ENCODE measurements at regions not wholly inside any gene's neighbourhood (a gene's known extent, or its start where the extent isn't known, plus 50 kb on each side); places are given as distances from the start of the nearest gene placed in this dataset.
"Not testable (repeated sequence)": the region's sequence is repeated elsewhere in the genome, so short reads cannot be mapped to it uniquely, and the experiment has no call there.

DNA sequence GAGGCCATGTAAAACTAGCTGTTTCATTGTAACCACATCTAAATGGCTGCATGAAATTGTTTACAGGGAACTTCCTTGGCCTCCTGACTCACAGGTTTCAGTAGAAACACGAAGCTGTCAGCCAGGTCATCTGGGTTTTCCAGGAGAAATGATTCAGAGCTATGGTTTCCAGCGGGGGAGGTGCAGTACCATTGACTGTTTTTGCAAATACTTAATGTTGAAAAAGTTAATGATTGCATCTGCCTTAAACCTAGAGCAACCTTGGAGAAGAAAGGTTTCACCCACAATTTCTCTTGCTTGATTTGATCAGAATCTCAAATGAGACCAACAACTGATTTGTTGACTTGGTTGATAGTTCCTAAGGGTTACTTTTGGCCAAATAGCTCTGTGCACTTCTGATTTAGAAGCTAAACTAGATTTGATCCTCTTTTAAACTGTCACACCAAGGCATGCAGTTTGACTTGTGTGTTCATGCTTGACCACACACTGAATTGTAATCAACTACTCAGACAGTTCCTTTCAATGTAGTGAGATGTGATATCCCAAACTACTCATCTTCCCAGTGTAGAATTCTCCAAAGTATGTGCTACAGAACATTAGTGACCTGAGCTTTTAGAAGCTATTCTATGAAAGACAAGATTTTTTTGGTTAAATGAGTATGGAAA is 193.5 kb upstream of the CHST9 start:
- peak; percentile 67 for DNase-seq

DNA sequence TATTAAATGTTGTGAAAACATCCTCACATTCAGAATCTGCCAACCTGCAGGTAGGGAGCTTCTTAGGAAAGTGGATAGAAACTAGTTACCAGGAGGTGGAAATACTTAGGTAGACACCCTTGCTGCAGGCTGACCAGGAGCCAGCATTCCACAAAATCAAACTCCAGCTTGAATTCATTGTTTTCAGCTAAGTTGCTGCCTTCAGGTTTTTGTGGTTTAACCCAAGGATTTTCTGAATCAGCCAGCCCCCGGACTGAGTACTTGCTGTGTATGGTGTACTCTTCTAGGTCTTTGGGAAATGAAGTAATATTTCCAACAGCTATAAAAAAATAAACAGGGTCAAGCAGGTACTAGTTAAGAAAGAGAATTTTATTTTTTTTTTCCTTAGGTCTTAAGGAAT is 192.1 kb upstream of the CHST9 start:
- DNase-seq: no peak

DNA sequence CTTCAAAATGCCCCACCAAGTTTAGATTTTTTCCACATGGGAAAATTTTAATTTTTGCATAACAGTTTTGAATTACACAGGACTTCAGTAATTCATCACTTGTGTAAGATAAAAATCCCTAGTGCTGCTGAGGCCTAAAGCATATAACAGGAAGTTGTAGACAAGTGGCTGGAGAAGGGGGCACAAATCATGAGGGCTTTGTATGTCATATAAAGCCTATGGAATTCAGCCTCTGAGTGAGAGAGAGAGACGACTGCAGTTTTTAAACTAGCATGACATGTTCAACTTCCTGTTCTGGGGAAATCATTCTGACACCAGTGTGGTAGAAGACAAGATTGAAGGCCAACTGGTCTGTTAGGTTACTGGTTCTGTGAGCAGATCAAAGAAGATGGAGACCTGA is 187.3 kb upstream of the CHST9 start:
- no peak for DNase-seq

DNA sequence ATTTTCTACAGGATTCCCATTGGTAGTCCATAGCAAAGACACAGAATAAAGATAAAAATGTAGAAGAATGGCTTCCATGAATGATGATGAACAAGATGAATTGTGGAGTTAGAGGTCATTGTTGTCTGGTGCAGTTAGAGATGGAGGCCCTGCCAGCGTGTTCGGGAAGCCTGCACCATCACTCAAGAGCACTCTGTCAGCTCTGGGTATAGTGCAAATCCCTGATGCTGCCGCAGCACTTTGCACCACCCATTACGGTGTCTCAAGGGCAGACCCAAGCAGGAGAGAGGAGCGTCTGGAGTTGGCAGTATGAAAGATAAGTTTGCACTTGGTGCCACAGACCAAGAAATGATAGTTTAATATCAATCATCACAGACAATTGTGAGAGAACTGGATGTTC is 181.6 kb upstream of the CHST9 start:
- DNase-seq: no peak

DNA sequence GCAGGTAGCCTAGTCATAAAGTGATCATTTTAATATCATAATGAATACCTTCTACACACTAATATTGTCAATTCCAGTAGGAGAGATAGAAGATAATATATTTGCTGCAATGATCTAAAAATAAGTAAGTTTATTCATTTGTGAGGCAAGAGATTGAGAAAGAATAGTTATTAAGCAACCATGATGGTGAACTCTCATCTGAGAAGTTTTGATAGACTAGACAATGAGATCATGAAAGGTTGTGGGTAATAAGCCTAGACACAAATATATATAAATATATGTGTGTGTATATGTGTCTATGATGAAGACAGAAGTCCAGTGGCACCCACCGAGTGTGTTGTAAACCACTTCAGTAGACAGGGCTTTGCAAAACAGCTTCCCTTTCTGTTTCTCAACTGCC is 181.0 kb upstream of the CHST9 start:
- DNase-seq: no peak

DNA sequence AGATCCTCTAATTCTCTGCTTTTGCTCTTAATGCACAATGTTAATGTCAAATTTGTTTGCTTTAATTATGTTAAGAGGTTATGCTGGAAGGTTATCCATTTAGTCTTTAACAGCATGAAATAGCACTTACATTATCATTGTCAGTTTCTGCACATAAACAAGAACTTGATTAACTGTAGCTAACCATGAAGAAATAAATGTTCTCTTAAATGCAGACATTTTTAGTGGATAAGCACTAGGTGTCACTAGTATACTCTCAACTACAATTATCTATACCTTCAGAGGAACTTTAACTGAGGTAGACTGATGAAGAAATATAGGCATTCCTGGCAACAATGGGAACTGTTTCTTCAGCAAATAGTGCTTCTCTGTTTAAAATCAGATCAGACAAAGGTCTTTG is 178.8 kb upstream of the CHST9 start:
- no peak for DNase-seq

DNA sequence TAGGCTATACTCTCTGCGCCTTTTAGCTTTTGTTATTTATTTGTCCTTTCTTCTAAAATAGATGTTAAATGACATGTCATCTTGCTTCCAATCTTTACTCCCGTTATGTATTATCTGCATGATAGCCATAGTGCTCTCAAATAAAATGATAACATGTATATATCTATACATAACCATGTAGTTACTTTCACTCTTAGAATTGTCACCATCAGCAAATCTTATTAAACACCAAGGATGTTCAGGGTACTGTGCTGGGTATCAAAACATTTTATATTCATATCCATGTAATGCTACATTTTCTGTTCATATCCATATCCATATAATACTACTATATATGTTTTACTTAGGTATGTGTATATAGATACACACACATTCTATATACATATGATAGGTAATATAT is 176.4 kb upstream of the CHST9 start:
- DNase-seq: no peak

DNA sequence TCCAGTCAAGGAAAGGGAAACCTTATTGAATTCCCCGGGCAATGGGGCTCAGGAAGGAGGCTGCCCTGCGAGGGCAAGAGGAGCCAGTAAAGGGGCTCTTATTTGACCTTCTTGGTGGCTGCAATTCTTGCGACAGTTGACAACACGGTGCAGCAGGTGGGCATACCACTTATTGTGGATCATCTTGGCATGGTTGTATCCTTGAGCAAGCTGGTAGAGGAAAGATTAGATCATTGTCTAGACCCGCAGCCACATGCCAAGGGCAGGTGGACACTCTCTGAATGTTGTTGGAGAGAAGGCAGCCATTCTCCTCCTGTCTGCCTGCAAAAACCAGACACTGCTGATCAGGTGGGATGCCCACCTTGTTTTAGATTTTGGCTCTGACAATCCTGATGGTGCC is 170.2 kb upstream of the CHST9 start:
- DNase-seq: no peak

DNA sequence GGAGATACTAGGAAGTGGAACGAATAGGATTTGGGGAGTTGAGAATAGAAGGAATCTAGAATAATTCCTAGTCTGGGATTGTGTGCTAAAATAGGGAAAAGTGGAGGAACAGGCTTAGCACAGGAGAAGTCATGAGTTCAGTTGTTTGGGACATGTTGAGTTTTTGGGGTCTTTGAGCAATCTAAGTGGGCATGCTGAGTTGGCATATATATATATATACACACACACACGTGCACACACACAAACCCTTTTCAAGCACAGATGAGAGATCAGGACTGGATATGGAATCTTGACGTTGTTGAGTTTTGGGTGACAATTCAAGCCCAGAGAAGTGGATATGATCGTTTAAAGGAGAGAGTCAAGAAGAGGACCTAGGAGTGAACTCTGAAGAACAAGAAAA is 168.2 kb upstream of the CHST9 start:
- no peak for DNase-seq

DNA sequence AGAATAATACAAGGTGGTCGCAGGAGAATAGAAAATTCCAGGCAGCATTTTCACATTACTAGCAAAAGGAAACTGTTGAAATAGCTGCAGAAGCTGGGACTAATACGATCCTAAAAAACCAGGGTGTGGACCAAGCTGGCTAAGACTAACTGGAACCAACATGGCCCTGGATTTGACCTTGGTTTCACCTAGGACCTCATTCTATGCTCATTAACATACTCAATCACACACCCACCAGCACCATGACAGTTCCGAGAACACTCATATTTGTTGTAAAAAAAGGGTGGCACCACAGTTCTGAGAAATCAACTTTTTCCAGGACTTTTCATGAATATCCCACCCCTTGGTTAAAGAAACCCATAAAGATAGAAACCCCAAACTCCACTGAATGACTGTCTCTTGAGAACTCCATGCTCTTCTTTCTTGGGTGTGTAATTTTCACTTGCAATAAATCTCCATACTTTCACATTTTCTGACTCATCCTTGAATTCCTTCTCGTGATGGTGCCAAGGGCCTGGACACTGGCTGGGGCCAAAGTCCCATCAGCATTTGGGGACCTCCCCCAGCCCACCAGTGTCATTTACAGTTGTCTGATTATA is 164.3 kb upstream of the CHST9 start:
- DNase-seq: no peak

DNA sequence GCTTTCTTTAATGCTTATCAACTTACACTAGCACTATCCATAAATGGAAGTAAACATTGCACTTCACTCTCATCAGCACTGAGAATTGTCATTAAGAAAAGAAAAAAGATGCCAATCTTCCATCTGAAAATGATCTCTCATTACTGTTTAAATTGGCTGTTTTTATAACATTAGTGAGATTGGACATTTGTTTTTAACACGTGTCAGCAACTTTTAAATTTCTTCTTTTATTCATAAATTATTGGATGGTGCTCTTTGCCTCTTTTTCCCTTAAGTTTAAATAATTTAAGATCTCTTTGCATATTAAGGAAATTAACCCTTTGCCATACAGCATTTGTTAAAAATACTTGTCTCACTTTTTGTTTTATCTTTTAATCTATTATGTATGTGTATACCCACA is 146.5 kb upstream of the CHST9 start:
- DNase-seq: no peak

DNA sequence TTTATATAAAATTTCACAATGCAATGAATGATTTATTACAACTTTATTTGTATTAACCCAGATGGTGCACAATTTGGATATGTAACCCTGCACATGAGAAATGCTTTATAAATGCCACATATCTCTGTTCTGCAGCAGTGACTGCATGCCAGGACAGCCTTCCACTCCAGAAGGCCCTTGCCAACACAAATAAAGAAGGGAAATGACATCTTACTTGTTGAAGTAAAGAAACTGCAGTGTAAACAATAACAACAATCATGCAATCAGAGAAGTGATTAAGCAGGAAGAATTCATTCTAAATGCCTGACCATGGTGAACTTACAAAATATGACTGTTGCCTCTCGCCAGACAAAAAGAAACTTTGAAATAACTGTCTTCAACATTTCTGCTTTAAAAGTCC is 129.9 kb upstream of the CHST9 start:
- DNase-seq: peak; percentile 60

DNA sequence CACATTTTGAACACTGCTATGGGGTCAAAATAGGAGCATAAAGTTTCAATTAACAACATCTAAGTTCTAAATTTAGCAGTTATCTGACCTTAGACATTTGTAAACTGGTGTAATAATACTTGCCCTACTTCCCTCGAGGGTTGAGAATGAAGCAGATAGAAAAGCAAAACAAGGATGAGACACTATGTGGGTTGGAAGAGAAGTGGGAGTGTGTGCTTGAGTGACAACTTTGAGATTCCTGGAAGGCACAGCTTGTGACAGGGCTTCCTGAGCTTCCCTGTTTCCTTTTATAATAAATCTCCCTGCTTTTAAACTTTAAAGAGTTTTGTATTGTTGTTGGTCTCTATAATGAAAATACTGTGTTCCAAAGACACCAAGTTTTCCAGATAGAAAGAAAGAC is 128.6 kb upstream of the CHST9 start:
- peak; percentile 26 for DNase-seq

DNA sequence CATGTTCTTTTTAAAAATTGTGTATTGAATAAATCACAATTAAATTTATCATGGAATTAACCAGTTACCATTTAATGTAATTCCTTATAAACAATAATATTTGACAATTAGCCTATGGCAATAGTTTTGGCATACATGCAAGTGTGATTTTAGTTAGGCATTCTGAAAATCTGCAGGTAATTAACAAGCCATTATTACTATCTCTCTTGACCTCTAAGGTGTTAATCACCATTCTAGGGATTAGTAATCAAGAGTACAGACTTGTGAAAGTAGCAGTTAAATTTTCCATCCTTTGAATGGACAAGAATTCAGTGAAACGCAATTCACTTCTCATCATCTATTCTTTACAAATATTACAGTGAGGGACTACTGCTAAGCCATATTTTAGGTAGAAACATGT is 127.7 kb upstream of the CHST9 start:
- no peak for DNase-seq

DNA sequence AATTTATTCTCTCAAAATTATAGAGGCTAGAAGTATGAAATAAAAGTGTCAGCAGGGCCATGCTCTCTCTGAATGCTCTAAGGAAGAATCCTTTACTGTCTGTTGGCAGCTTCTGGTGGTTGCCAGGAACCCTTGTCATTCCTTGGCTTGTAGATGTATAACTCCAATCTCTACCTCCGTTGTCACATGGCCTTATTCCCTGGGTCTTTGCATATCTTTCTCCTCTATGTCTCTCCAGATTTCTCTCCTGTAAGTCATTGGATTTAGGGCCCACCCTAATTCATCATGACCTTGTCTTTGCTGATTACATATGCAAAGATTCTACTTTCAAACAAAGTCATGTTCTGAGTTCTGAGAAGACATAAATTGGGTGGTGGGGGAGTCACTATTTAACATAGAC is 127.0 kb upstream of the CHST9 start:
- DNase-seq: no peak

DNA sequence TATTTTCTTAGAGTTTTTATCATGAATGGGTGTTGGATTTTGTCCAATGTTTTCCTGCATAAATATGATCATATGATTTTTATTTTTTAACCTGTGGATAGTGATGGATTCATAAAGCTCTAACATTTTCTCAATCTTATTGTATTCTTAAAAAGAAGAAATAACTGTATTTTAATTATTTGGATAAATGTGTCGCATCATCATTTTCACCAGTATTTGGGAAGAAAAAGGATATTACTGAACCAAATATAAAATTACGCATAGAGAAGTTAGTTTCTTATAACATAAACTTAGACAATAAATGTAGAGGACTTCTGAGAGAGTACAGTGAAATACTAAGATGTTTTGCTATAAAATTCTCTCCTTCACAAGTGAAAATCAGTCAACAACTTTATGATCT is 126.0 kb upstream of the CHST9 start:
- DNase-seq: no peak

DNA sequence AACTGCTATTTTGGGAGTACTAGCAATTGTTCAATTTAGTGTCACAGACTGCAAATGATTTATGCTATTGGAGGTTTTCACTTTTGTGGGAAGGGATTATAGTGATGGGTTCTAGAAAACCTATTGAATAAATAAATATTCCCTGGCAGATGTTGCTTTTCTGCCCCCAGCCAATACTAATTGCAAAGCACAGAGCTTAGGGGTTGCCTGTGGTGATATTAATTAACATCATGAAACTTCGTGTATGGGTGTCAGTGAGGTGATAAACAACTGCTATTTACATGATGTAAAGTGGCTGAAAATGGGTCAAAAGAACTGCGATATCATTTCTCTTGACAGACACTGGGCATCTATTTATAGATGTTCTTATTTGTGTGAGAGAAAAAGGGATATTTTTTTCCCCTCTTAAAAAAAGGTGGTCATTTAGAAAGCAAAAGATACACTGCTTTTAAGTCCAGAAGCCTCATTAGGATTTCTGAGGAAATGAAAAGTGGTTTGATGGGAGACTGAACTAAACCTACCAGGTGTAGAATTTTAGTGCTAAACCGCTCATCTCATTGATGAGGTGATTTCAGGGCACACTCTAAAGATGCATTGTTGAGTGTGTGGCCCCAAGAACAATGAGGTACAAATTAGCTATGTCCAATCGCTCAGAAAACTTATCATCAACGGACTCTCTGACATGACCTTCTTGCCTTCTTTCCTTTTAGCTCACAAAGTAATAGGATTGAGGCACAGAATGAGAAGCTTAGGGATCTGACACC is 116.7 kb upstream of the CHST9 start:
- no peak for DNase-seq

DNA sequence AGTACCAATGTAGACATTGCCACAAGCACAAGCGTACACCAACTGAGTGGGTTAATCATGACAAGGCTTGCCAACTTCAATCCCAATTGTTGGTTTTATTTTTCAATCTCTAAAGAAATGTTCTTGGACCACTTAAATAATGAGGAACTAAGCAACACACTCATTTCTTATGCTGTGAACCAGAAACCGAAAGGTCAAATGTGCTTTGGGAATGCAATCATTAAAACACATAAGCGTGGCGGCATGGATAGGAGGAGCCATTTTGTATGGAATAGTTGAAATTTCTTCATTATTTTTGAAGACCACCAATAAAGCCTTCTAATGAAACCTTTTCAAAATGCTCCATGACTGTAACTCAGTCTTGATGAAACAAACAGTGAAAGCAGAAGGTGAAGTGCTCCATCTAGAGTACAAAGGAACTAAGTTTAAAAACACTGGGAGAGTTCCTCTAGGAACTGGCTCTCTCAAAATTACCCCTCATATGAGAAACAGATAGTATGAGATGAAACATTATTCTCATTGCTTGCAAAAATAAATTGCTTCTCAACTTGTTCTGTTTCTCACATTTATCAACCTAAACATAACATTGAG is 113.2 kb upstream of the CHST9 start:
- DNase-seq: peak; percentile 26

DNA sequence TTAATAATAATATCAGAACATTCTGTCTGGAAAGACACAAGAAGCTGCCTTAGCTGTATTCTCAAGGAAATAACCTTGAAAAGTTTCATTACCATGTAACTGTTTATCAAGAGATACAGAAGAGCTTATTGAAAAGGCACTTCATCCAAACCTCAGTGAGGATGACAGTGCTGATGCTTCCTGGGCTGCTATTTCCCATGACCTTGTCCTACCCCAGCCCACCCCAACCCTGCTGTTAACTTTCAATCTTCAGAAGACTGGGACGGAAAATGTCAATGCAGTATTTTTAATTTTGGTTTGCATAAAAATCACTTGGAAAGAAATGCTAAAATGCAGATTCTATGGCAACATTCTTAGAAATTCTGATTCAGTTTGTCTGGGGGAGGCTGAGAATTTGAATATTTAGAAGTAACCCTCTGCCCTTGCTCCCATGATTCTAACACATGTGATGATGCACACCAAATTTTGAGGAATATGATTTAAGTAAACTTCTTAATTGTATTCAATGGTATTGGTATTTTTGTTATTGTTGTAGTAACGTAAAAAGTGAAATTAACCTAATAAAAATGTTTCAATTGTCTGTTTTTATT is 101.0 kb upstream of the CHST9 start:
- not testable (repeated sequence) for DNase-seq

DNA sequence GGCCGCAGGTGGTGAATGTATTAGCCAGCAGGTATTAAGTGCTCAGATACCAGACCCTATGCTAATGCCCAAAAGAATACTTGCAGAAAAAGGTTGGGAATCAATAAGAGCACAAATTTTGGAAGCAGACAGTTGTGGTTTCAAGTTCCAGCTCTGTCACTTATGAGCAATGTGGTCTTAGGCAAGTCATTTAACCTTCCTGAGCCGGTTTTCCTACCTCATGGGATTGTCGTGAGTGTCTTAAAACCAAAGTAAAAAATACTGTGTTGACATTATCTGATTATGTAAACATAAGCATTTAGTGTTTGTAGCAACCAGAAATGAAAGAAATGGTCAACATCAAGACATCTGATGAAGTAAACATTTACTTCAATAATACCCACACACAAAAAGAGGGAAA is 93.0 kb upstream of the CHST9 start:
- no peak for DNase-seq

DNA sequence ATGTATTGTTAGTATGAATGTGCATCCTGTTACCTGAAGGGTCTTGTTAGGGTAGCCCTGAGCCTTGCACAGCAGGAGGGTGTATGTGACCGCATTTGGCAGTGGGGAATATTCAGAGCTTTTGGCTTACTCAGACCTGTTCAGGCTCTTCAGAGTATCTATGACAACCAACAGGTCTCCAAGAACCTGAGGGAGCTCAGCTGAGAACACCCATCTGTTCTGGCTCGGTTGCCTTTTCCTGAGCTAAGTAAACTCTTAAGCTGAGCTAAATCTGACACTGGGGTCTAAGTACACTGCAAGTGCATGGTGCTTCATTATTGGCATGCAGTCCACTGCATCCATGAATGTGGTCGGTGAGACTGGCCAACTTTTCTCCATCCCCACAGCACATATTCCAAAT is 92.4 kb upstream of the CHST9 start:
- DNase-seq: no peak

DNA sequence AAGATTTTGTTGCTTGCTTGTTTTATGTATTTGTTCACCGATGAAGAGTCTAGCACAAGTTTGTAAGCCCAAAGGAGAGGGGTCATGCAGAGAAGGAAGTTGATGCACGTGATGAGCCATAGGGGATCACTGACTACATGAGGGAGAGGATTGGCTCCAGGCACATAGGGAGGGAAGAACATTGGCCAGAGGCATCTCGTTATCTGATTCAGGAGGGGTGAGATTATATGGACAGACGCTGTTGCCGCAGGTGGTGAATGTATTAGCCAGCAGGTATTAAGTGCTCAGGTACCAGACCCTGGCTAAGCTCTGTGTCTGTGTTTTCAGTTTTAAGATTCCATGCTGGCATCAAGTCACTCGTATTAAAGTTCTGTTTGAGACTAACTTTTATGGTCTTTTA is 91.8 kb upstream of the CHST9 start:
- DNase-seq: no peak

DNA sequence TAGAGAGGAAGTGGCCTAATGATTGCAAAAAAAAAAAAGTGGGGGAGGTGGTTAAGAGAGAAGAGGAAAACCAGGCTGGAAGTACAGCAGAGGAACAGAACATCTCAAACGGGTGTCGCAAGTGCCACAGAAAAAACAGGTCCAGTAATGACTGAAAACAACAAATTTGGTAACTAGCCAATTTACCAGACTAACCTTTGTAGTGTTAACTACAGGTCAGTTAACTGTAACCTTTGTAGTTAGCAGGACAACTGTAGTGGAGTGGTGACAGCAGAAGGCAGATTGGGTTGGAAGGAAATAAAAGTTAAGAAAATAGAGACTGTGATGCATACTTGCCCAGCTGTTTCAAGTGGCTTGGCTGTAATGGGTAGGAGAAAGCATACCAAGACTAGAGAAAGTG is 91.4 kb upstream of the CHST9 start:
- no peak for DNase-seq
